ENCODE measurements at regions not wholly inside any gene's neighbourhood (a gene's known extent, or its start where the extent isn't known, plus 50 kb on each side); places are given as distances from the start of the nearest gene placed in this dataset.
"Not testable (repeated sequence)": the region's sequence is repeated elsewhere in the genome, so short reads cannot be mapped to it uniquely, and the experiment has no call there.

- TF ChIP-seq CTCF (IDR thresholded peaks at IDR 0.05), result no peak
- H3K4me3 Mint-ChIP-seq, result no peak overlapping the region
- no CpG with 5 or more reads among the region's 1 CpG for WGBS (ENCODE audit: insufficient coverage)
- H3K9me3 Mint-ChIP-seq, result peaks cover 0 to 8% (median 4%) of the 10 kb centered on the region in 7 donors
- no peaks in the 10 kb centered on the region for H3K27me3 ChIP-seq (ENCODE audit: control insufficient read depth in 2 of 2, insufficient read depth in 2 of 2, low read length in 2 of 2)
- H3K4me2 ChIP-seq (replicated peaks; ENCODE audit: extremely low read depth, low read length, poor library complexity, severe bottlenecking), result no peak overlapping the region
- H3K27ac Mint-ChIP-seq, result no peak overlapping the region
- no peak overlapping the region for H3K9ac ChIP-seq (ENCODE audit: insufficient read depth, low read length, poor library complexity, severe bottlenecking)
- no peaks in the 10 kb centered on the region for H3K4me1 Mint-ChIP-seq
- no peak for DNase-seq
- no peak overlapping the region for H3K4me3 ChIP-seq (replicated peaks in 1 of 3; ENCODE audit: low read depth in 2 of 3, low read length in 3 of 3)
- intact Hi-C loops (cut with micrococcal nuclease), result no loop called here
- H3K27me3 Mint-ChIP-seq (ENCODE audit: low read depth in 3 of 3), result peaks cover 0 to 2% (median 0%) of the 10 kb centered on the region in 3 donors
- no peak overlapping the region for H3K27ac ChIP-seq (ENCODE audit: low read depth in 1 of 2, low read length in 2 of 2)
- no peaks in the 10 kb centered on the region for H3K79me2 ChIP-seq (ENCODE audit: insufficient read depth, low read length)
- no peak overlapping the region for H2AFZ ChIP-seq (ENCODE audit: insufficient read depth, low read depth, low read length, poor library complexity, severe bottlenecking)
- H4K20me1 ChIP-seq (ENCODE audit: insufficient read depth, low read length), result no peaks in the 10 kb centered on the region
- H3K36me3 ChIP-seq (replicated peaks in 1 of 2; ENCODE audit: control insufficient read depth in 1 of 2, insufficient read depth in 2 of 2, low read length in 2 of 2), result no peaks in the 10 kb centered on the region
- no peaks in the 10 kb centered on the region for H3K36me3 Mint-ChIP-seq
- no peaks in the 10 kb centered on the region for H3K4me1 ChIP-seq (ENCODE audit: control insufficient read depth in 1 of 2, insufficient read depth in 2 of 2, low read length in 2 of 2)
- peaks cover 0 to 1% of the 10 kb centered on the region in 2 donors for H3K9me3 ChIP-seq (replicated peaks in 1 of 2; ENCODE audit: control insufficient read depth in 1 of 2, insufficient read depth in 1 of 2, low read length in 2 of 2)
These were observed 669.3 kb upstream of the MBL2 start for GRCh38 chr10:53441843-53442242.

- no peak overlapping the region for H3K27ac ChIP-seq (ENCODE audit: low read depth in 1 of 2, low read length in 2 of 2)
- no peak overlapping the region for H3K4me3 Mint-ChIP-seq
- H3K79me2 ChIP-seq (ENCODE audit: insufficient read depth, low read length), result no peaks in the 10 kb centered on the region
- intact Hi-C loops (cut with micrococcal nuclease), result no loop called here
- no peak overlapping the region for H3K27ac Mint-ChIP-seq
- H3K4me2 ChIP-seq (replicated peaks; ENCODE audit: extremely low read depth, low read length, poor library complexity, severe bottlenecking), result no peak overlapping the region
- no peak for TF ChIP-seq CTCF (IDR thresholded peaks at IDR 0.05)
- no peaks in the 10 kb centered on the region for H3K9me3 ChIP-seq (replicated peaks in 1 of 2; ENCODE audit: control insufficient read depth in 1 of 2, insufficient read depth in 1 of 2, low read length in 2 of 2)
- H3K4me3 ChIP-seq (replicated peaks in 1 of 3; ENCODE audit: low read depth in 2 of 3, low read length in 3 of 3), result no peak overlapping the region
- H3K9ac ChIP-seq (ENCODE audit: insufficient read depth, low read length, poor library complexity, severe bottlenecking), result no peak overlapping the region
- H3K36me3 ChIP-seq (replicated peaks in 1 of 2; ENCODE audit: control insufficient read depth in 1 of 2, insufficient read depth in 2 of 2, low read length in 2 of 2), result no peaks in the 10 kb centered on the region
- no peaks in the 10 kb centered on the region for H4K20me1 ChIP-seq (ENCODE audit: insufficient read depth, low read length)
- H2AFZ ChIP-seq (ENCODE audit: insufficient read depth, low read depth, low read length, poor library complexity, severe bottlenecking), result no peak overlapping the region
- no peaks in the 10 kb centered on the region for H3K27me3 ChIP-seq (ENCODE audit: control insufficient read depth in 2 of 2, insufficient read depth in 2 of 2, low read length in 2 of 2)
- WGBS (ENCODE audit: insufficient coverage), result 90% methylated on average over 2 of the region's 3 CpGs
- no peak for DNase-seq
- peaks cover 0 to 8% (median 3%) of the 10 kb centered on the region in 7 donors for H3K9me3 Mint-ChIP-seq
- H3K4me1 ChIP-seq (ENCODE audit: control insufficient read depth in 1 of 2, insufficient read depth in 2 of 2, low read length in 2 of 2), result no peaks in the 10 kb centered on the region
- H3K27me3 Mint-ChIP-seq (ENCODE audit: low read depth in 3 of 3), result peaks cover 0 to 2% (median 2%) of the 10 kb centered on the region in 3 donors
- H3K4me1 Mint-ChIP-seq, result no peaks in the 10 kb centered on the region
- H3K36me3 Mint-ChIP-seq, result no peaks in the 10 kb centered on the region
These were observed 668.0 kb upstream of the MBL2 start for GRCh38 chr10:53440601-53441000.

- H3K27me3 ChIP-seq (ENCODE audit: control insufficient read depth in 2 of 2, insufficient read depth in 2 of 2, low read length in 2 of 2); H3K27ac ChIP-seq (ENCODE audit: low read depth in 1 of 2, low read length in 2 of 2); H3K36me3 ChIP-seq (replicated peaks in 1 of 2; ENCODE audit: control insufficient read depth in 1 of 2, insufficient read depth in 2 of 2, low read length in 2 of 2); H3K4me3 Mint-ChIP-seq; H2AFZ ChIP-seq (ENCODE audit: insufficient read depth, low read depth, low read length, poor library complexity, severe bottlenecking); H3K4me1 ChIP-seq (ENCODE audit: control insufficient read depth in 1 of 2, insufficient read depth in 2 of 2, low read length in 2 of 2); H3K9ac ChIP-seq (ENCODE audit: insufficient read depth, low read length, poor library complexity, severe bottlenecking); DNase-seq; H4K20me1 ChIP-seq (ENCODE audit: insufficient read depth, low read length); H3K9me3 Mint-ChIP-seq; H3K4me2 ChIP-seq (replicated peaks; ENCODE audit: extremely low read depth, low read length, poor library complexity, severe bottlenecking); H3K4me1 Mint-ChIP-seq; intact Hi-C loops (cut with micrococcal nuclease); H3K27ac Mint-ChIP-seq; H3K9me3 ChIP-seq (replicated peaks in 1 of 2; ENCODE audit: control insufficient read depth in 1 of 2, insufficient read depth in 1 of 2, low read length in 2 of 2); H3K27me3 Mint-ChIP-seq (ENCODE audit: low read depth in 3 of 3); H3K4me3 ChIP-seq (replicated peaks in 1 of 3; ENCODE audit: low read depth in 2 of 3, low read length in 3 of 3); H3K79me2 ChIP-seq (ENCODE audit: insufficient read depth, low read length); H3K36me3 Mint-ChIP-seq: not testable (repeated sequence)
- 80% methylated on average over 1 of the region's 9 CpGs for WGBS (ENCODE audit: insufficient coverage)
These were observed 666.5 kb upstream of the MBL2 start for GRCh38 chr10:53439075-53439474.
